ENCODE measurements at regions not wholly inside any gene's neighbourhood (a gene's known extent, or its start where the extent isn't known, plus 50 kb on each side); places are given as distances from the start of the nearest gene placed in this dataset.

GRCh38 chr11:56819916-56820315 lies 71.4 kb upstream of the OR9G4 start:
- no peak for TF ChIP-seq CTCF (IDR thresholded peaks at IDR 0.05; ENCODE audit: poor library complexity)
- TF ChIP-seq EZH2 (IDR thresholded peaks at IDR 0.05; ENCODE audit: borderline replicate concordance): no peak
- no peak for TF ChIP-seq EZH2phosphoT487 (IDR thresholded peaks at IDR 0.05; ENCODE audit: low read depth, severe bottlenecking, unreplicated experiment)
- Histone ChIP-seq H3K4me1 (ENCODE audit: insufficient read depth) (no peaks in the 10 kb centered on the region), H3K36me3 (replicated peaks; ENCODE audit: insufficient read depth, low read depth) (no peaks in the 10 kb centered on the region), H4K20me1 (ENCODE audit: insufficient read depth, poor library complexity, severe bottlenecking) (no peaks in the 10 kb centered on the region), H3K27me3 (peaks cover 3% of the 10 kb centered on the region), H3K9me3 (ENCODE audit: low read depth) (no peaks in the 10 kb centered on the region), H3K79me2 (no peaks in the 10 kb centered on the region), H3K27ac (no peak overlapping the region), H3K4me3 (no peak overlapping the region), H3K4me2 (no peak overlapping the region), H3K9me2 (replicated peaks; ENCODE audit: insufficient read depth) (no peaks in the 10 kb centered on the region), H2AFZ (no peak overlapping the region)
- DNase-seq (ENCODE audit: low spot score): no peak
- 96% methylated on average over 2 of the region's 2 CpGs for WGBS (ENCODE audit: low lambda C conversion rate, missing lambda C conversion rate)

- Histone ChIP-seq H3K9me3 (ENCODE audit: low read depth) (no peaks in the 10 kb centered on the region), H3K4me1 (ENCODE audit: insufficient read depth) (no peaks in the 10 kb centered on the region), H3K9me2 (replicated peaks; ENCODE audit: insufficient read depth) (no peaks in the 10 kb centered on the region), H2AFZ (no peak overlapping the region), H3K4me2 (no peak overlapping the region), H3K27me3 (peaks cover 3% of the 10 kb centered on the region), H3K79me2 (no peaks in the 10 kb centered on the region), H3K27ac (no peak overlapping the region), H3K36me3 (replicated peaks; ENCODE audit: insufficient read depth, low read depth) (no peaks in the 10 kb centered on the region), H4K20me1 (ENCODE audit: insufficient read depth, poor library complexity, severe bottlenecking) (no peaks in the 10 kb centered on the region), H3K4me3 (no peak overlapping the region)
- 39% methylated on average over 3 of the region's 3 CpGs for WGBS (ENCODE audit: low lambda C conversion rate, missing lambda C conversion rate)
- no peak for TF ChIP-seq EZH2phosphoT487 (IDR thresholded peaks at IDR 0.05; ENCODE audit: low read depth, severe bottlenecking, unreplicated experiment)
- no peak for TF ChIP-seq EZH2 (IDR thresholded peaks at IDR 0.05; ENCODE audit: borderline replicate concordance)
- TF ChIP-seq CTCF (IDR thresholded peaks at IDR 0.05; ENCODE audit: poor library complexity): no peak
- peak; percentile 29 for DNase-seq (ENCODE audit: low spot score)
These were observed 69.2 kb upstream of the OR9G4 start for GRCh38 chr11:56817661-56818060.

DNA sequence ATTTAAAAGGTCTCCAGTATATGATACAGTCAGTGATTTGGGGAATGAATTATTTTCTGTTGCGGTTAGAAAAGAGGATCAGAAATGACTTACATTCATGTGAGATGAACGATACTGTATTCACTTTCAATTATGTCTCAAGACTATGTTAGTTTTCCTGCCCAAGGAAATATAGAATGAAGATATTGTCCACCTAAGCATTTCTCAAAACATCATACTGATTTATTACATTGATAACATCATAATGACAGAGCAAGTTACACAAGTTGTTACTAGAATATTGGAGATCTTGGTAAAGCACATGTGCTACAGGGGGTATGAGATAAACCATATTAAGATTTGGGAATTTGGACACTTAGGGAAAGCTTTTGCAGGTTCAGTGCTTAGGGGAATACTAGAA lies 67.8 kb upstream of the OR9G4 start:
- H3K4me1 ChIP-seq (ENCODE audit: insufficient read depth): no peaks in the 10 kb centered on the region
- H4K20me1 ChIP-seq (ENCODE audit: insufficient read depth, poor library complexity, severe bottlenecking): no peaks in the 10 kb centered on the region
- H2AFZ ChIP-seq: no peak overlapping the region
- H3K9me3 ChIP-seq (ENCODE audit: low read depth): no peaks in the 10 kb centered on the region
- no peak for DNase-seq (ENCODE audit: low spot score)
- no peaks in the 10 kb centered on the region for H3K9me2 ChIP-seq (replicated peaks; ENCODE audit: insufficient read depth)
- no peak overlapping the region for H3K4me2 ChIP-seq
- WGBS (ENCODE audit: low lambda C conversion rate, missing lambda C conversion rate): 93% methylated on average over 2 of the region's 2 CpGs
- no peaks in the 10 kb centered on the region for H3K79me2 ChIP-seq
- H3K27ac ChIP-seq: no peak overlapping the region
- H3K27me3 ChIP-seq: peaks cover 3% of the 10 kb centered on the region
- H3K36me3 ChIP-seq (replicated peaks; ENCODE audit: insufficient read depth, low read depth): no peaks in the 10 kb centered on the region
- no peak for TF ChIP-seq EZH2 (IDR thresholded peaks at IDR 0.05; ENCODE audit: borderline replicate concordance)
- TF ChIP-seq EZH2phosphoT487 (IDR thresholded peaks at IDR 0.05; ENCODE audit: low read depth, severe bottlenecking, unreplicated experiment): no peak
- TF ChIP-seq CTCF (IDR thresholded peaks at IDR 0.05; ENCODE audit: poor library complexity): no peak
- H3K4me3 ChIP-seq: no peak overlapping the region

GRCh38 chr11:56808326-56808725 lies 59.8 kb upstream of the OR9G4 start:
- Histone ChIP-seq H3K27ac (no peak overlapping the region), H3K27me3 (no peaks in the 10 kb centered on the region), H3K4me1 (ENCODE audit: insufficient read depth) (no peaks in the 10 kb centered on the region), H4K20me1 (ENCODE audit: insufficient read depth, poor library complexity, severe bottlenecking) (no peaks in the 10 kb centered on the region), H3K4me2 (no peak overlapping the region), H2AFZ (no peak overlapping the region), H3K4me3 (no peak overlapping the region), H3K36me3 (replicated peaks; ENCODE audit: insufficient read depth, low read depth) (no peaks in the 10 kb centered on the region), H3K79me2 (no peaks in the 10 kb centered on the region), H3K9me3 (ENCODE audit: low read depth) (no peaks in the 10 kb centered on the region), H3K9me2 (replicated peaks; ENCODE audit: insufficient read depth) (no peaks in the 10 kb centered on the region)
- TF ChIP-seq EZH2phosphoT487 (IDR thresholded peaks at IDR 0.05; ENCODE audit: low read depth, severe bottlenecking, unreplicated experiment) (no peak), CTCF (IDR thresholded peaks at IDR 0.05; ENCODE audit: poor library complexity) (no peak), EZH2 (IDR thresholded peaks at IDR 0.05; ENCODE audit: borderline replicate concordance) (no peak)
- 83% methylated on average over 1 of the region's 1 CpG for WGBS (ENCODE audit: low lambda C conversion rate, missing lambda C conversion rate)
- no peak for DNase-seq (ENCODE audit: low spot score)

All from hepatocyte (in vitro differentiated cells).